Skeletal muscle satellite cell (primary cell): ENCODE measurements at regions not wholly inside any gene's neighbourhood (a gene's known extent, or its start where the extent isn't known, plus 50 kb on each side); places are given as distances from the start of the nearest gene placed in this dataset.

Experiments used
- H3K27me3 ChIP-seq: 2 replicates; pipeline ENCODE4 v1.7.0; 2013; ENCODE audit warnings: low read length; ENCODE audit not compliant: control insufficient read depth, insufficient read depth
- H3K36me3 ChIP-seq: 2 replicates; pipeline ENCODE4 v1.7.0; 2013; ENCODE audit warnings: mild to moderate bottlenecking, control low read depth, low read length; ENCODE audit not compliant: insufficient read depth
- H3K4me1 ChIP-seq: 2 replicates; pipeline ENCODE4 v1.7.0; 2013; ENCODE audit warnings: low read length; ENCODE audit not compliant: control insufficient read depth, insufficient read depth
- H3K4me2 ChIP-seq: 2 replicates; pipeline ENCODE4 v1.7.0; 2013; ENCODE audit warnings: mild to moderate bottlenecking, low read length
- H3K4me3 ChIP-seq: 2 replicates; pipeline ENCODE4 v1.7.0; 2013; ENCODE audit warnings: low read length
- H3K9ac ChIP-seq: 2 replicates; pipeline ENCODE4 v1.7.0; 2013; ENCODE audit warnings: mild to moderate bottlenecking, low read depth, low read length, moderate library complexity
- H3K9me3 ChIP-seq: replicated peaks from 2 replicates; pipeline ENCODE4 v1.7.0; 2013; ENCODE audit warnings: mild to moderate bottlenecking, control low read depth, low read length

DNA sequence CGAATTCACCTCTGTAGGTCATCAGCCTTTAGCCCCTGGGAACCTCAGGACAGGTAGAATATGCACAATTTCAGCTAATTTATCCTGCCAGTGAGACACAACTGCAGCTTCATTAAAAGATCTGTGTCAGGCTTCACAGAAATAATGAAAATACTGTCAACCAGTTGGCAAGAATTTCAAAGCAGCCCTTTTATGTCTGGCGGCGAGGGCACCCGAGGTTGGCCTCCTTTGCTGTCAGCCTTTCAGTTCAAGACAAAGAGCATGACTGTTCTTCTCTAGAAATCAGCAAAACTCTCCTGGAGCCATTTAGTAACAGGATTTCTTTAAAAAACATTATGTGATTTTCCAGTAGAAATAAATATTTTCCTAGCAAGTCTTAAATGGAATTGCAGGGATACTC lies 75.9 kb downstream of the BBS10 start:
- no peak overlapping the region for H3K9ac ChIP-seq
- no peaks in the 10 kb centered on the region for H3K9me3 ChIP-seq
- no peak overlapping the region for H3K4me3 ChIP-seq
- H3K36me3 ChIP-seq = no peaks in the 10 kb centered on the region
- no peaks in the 10 kb centered on the region for H3K27me3 ChIP-seq
- H3K4me1 ChIP-seq = peaks cover 79% of the 10 kb centered on the region
- no peak overlapping the region for H3K4me2 ChIP-seq

- Histone ChIP-seq H3K9ac (no peak overlapping the region), H3K4me2 (no peak overlapping the region), H3K9me3 (no peaks in the 10 kb centered on the region), H3K4me3 (no peak overlapping the region), H3K27me3 (no peaks in the 10 kb centered on the region), H3K36me3 (no peaks in the 10 kb centered on the region), H3K4me1 (peaks cover 79% of the 10 kb centered on the region)
These were observed 77.4 kb downstream of the BBS10 start for GRCh38 chr12:76270657-76271358.

DNA sequence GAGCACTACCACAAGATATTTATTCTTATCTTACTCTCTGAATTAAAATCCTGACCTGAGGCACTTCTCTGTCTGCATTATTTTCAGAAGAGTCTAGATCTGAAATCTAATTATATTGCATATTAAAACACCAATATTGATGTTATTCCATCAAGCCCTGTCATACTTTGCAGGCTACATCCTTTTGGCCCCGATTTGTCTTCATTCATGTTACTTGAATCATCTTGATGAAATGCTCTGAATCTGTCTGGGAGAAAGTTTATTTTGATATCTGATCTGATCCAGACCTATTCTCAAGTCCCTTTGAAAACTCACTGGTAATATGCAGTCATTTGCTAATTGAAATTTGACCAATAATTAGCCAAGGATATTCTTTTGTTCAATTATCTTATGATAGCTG lies 79.9 kb downstream of the BBS10 start:
- peak overlapping the region; percentile 11 for H3K4me3 ChIP-seq
- H3K4me2 ChIP-seq = peak overlapping the region; percentile 34
- H3K36me3 ChIP-seq = peaks cover under 1% of the 10 kb centered on the region
- peak overlapping the region; percentile 66 for H3K9ac ChIP-seq
- H3K27me3 ChIP-seq = no peaks in the 10 kb centered on the region
- no peaks in the 10 kb centered on the region for H3K9me3 ChIP-seq
- peaks cover 73% of the 10 kb centered on the region for H3K4me1 ChIP-seq

GRCh38 chr12:76266797-76267196 lies 81.4 kb downstream of the BBS10 start:
- Histone ChIP-seq H3K4me3 (peak overlapping the region; percentile 37), H3K27me3 (no peaks in the 10 kb centered on the region), H3K36me3 (peaks cover 6% of the 10 kb centered on the region), H3K9me3 (no peaks in the 10 kb centered on the region), H3K4me1 (peaks cover 71% of the 10 kb centered on the region), H3K9ac (peak overlapping the region; percentile 73), H3K4me2 (peak overlapping the region; percentile 64)

DNA sequence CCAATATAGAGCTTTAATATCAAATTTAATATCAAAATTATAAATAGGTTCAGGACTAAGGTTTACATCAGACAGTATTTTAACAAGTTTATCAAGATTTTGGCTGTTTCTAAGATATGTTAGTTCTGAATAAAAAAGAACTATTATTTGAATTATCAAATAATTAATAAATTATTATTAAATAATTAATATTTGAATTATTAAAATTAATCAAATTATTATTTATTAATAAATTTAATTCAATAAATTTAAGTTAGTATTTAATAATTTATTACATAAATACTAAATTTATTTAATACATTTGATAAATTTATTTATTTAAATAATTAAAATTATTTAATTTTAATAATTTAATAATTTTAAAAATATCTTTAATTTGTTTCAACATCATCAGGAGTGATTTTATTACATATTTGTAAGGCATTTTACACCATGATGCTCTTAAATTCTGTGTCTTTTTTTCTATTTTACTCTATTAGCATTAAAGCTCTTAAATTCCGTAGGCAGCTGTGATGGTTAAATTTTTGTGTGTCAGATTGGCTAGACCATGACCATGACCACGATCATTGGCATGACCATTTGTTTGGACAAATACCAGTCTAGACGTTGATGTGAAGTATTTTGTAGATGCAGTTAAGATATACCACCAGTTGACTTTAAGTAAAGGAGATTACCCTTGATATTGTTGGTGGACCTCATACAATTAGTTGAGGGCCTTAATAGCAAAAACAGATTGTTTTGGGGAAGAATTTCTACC lies 82.6 kb downstream of the BBS10 start:
- H3K4me1 ChIP-seq = peaks cover 64% of the 10 kb centered on the region
- peaks cover 6% of the 10 kb centered on the region for H3K36me3 ChIP-seq
- H3K27me3 ChIP-seq = no peaks in the 10 kb centered on the region
- peak overlapping the region; percentile 73 for H3K9ac ChIP-seq
- no peaks in the 10 kb centered on the region for H3K9me3 ChIP-seq
- H3K4me2 ChIP-seq = peak overlapping the region; percentile 64
- H3K4me3 ChIP-seq = peak overlapping the region; percentile 22

DNA sequence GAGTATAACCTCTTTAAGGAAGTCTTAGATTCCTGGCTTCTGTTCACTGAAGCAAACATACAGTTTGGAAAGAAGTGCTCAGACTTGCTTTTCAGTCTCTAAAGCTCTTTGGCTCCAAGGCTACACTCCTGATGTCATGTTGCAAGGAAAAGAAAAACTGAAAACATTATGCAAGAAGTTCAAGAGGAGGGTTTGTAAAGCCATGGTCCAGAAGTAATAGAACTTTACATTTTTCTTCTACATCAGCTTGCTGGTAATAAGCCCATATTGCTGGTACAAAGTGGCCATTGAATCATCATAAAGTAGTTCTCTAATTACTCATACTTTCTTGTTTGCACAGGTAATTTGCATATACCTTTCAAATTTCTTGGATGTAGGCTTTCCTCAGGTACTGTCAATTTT lies 83.6 kb downstream of the BBS10 start:
- peak overlapping the region; percentile 15 for H3K4me2 ChIP-seq
- peaks cover 64% of the 10 kb centered on the region for H3K4me1 ChIP-seq
- H3K9me3 ChIP-seq = no peaks in the 10 kb centered on the region
- peaks cover 6% of the 10 kb centered on the region for H3K36me3 ChIP-seq
- no peaks in the 10 kb centered on the region for H3K27me3 ChIP-seq
- no peak overlapping the region for H3K9ac ChIP-seq
- no peak overlapping the region for H3K4me3 ChIP-seq

GRCh38 chr12:76263696-76264095 lies 84.5 kb downstream of the BBS10 start:
- Histone ChIP-seq H3K4me3 (no peak overlapping the region), H3K36me3 (peaks cover 6% of the 10 kb centered on the region), H3K4me2 (no peak overlapping the region), H3K9ac (no peak overlapping the region), H3K27me3 (no peaks in the 10 kb centered on the region), H3K4me1 (peaks cover 65% of the 10 kb centered on the region), H3K9me3 (no peaks in the 10 kb centered on the region)

DNA sequence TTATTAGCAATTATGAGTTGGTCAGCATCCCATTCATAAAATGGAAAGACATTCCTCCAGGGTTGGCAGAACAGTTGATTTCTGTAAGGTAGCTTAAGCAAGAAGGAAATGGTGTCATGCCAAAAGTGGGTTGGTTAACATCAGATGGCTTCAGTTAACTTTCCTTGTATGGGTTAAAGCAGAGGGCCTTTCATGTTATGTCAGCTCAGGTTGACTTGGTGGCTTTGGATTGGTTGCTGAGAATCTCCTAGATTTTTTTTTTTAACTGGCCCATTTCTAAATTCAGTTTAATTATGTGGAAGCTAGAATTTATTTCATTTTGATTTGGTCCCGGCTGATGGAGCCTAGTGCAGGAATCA lies 87.8 kb downstream of the BBS10 start:
- H3K4me3 ChIP-seq = peak overlapping the region; percentile 65
- H3K36me3 ChIP-seq = peaks cover 6% of the 10 kb centered on the region
- H3K9me3 ChIP-seq = no peaks in the 10 kb centered on the region
- H3K4me1 ChIP-seq = peaks cover 36% of the 10 kb centered on the region
- peak overlapping the region; percentile 77 for H3K4me2 ChIP-seq
- H3K9ac ChIP-seq = peak overlapping the region; percentile 77
- H3K27me3 ChIP-seq = no peaks in the 10 kb centered on the region

GRCh38 chr12:76259660-76260389 lies 88.4 kb downstream of the BBS10 start:
- peak overlapping the region; percentile 65 for H3K4me3 ChIP-seq
- H3K4me1 ChIP-seq = peaks cover 32% of the 10 kb centered on the region
- peak overlapping the region; percentile 77 for H3K4me2 ChIP-seq
- H3K27me3 ChIP-seq = no peaks in the 10 kb centered on the region
- peak overlapping the region; percentile 77 for H3K9ac ChIP-seq
- H3K36me3 ChIP-seq = peaks cover 6% of the 10 kb centered on the region
- H3K9me3 ChIP-seq = no peaks in the 10 kb centered on the region

DNA sequence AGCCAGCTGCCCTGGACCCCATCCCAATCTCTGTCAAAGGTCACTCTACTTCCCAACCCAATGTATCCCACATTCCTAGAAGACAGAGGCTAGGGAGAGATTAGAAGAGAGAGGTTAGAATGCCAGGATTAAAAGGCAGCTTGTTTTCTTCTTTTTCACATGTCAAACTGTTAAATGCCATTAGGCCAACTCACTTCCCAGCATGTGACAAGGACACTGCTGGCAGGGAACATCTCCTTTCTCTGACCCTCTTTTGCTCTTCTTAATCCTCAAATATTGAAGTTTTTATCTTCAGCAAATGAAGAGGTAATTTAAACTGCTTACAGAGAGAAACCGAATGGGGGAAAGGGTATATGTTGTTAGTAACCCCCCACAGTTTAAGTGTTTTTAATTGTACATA lies 89.1 kb downstream of the BBS10 start:
- no peaks in the 10 kb centered on the region for H3K27me3 ChIP-seq
- H3K4me1 ChIP-seq = peaks cover 25% of the 10 kb centered on the region
- no peaks in the 10 kb centered on the region for H3K9me3 ChIP-seq
- peaks cover 6% of the 10 kb centered on the region for H3K36me3 ChIP-seq
- H3K9ac ChIP-seq = peak overlapping the region; percentile 77
- H3K4me2 ChIP-seq = peak overlapping the region; percentile 77
- H3K4me3 ChIP-seq = no peak overlapping the region

DNA sequence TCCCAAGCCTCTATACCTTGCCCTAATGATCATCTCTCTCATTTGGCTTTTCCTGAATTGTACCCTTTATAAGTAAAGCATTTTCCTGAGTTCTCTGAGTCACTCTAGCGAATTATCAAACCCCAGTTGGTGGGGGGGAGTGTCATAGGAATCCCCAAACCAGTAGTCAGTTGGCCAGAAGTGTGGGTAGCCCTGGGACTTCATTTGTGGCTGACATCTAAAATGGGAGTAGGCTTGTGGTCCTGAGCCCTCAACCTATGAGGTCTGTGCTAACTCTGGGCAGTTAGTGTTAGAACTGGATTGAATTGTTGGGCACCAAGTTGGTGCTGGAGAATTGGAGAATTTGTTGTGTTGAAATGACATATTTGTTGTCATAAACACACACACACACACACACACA lies 91.3 kb downstream of the BBS10 start:
- H3K9me3 ChIP-seq = no peaks in the 10 kb centered on the region
- H3K4me2 ChIP-seq = no peak overlapping the region
- H3K9ac ChIP-seq = no peak overlapping the region
- H3K4me1 ChIP-seq = peaks cover 21% of the 10 kb centered on the region
- H3K27me3 ChIP-seq = no peaks in the 10 kb centered on the region
- H3K36me3 ChIP-seq = no peaks in the 10 kb centered on the region
- H3K4me3 ChIP-seq = no peak overlapping the region
